Natural killer cell (primary cell): ENCODE measurements at regions not wholly inside any gene's neighbourhood (a gene's known extent, or its start where the extent isn't known, plus 50 kb on each side); places are given as distances from the start of the nearest gene placed in this dataset.

ENCODE experiments used
- ATAC-seq, 3 donors: fragments of 150-1000 bp in 2 of 3; fragments of 200-7000 bp in 1 of 3; cut with Tn5 transposase; 1 replicate in 1 of 3; 2 replicates in 2 of 3; pipeline ENCODE4 v1.10.0; 2021; ENCODE audit warnings: mild to moderate bottlenecking in 2 of 3, moderate library complexity in 2 of 3
- DNase-seq, 2 donors: peaks; one replicate each; pipeline versions ENCODE4 v3.0.0 to v3.0.0-alpha.2; 2013 to 2021; ENCODE audit warnings: mixed read lengths in 1 of 2
- H3K27ac ChIP-seq: one replicate; pipeline ENCODE4 v1.5.1; 2013; ENCODE audit warnings: mild to moderate bottlenecking, low read length
- H3K27me3 ChIP-seq: one replicate; pipeline ENCODE4 v1.6.1; 2013; ENCODE audit warnings: low read length; ENCODE audit not compliant: control insufficient read depth, insufficient read depth
- H3K36me3 ChIP-seq: one replicate; pipeline ENCODE4 v1.6.1; 2013; ENCODE audit warnings: low read length; ENCODE audit not compliant: control insufficient read depth, insufficient read depth
- H3K4me1 ChIP-seq: one replicate; pipeline ENCODE4 v1.6.1; 2013; ENCODE audit warnings: low read length; ENCODE audit not compliant: control insufficient read depth, insufficient read depth
- H3K4me3 ChIP-seq: one replicate; pipeline ENCODE4 v1.5.1; 2013; ENCODE audit warnings: low read length
- H3K9me3 ChIP-seq: one replicate; pipeline ENCODE4 v1.6.1; 2013; ENCODE audit warnings: low read length; ENCODE audit not compliant: control insufficient read depth, insufficient read depth
- H3K27ac Mint-ChIP-seq, 2 donors: one replicate each; pipeline ENCODE4 v1.8.0; 2022; ENCODE audit warnings: mild to moderate bottlenecking in 2 of 2, mixed read lengths in 2 of 2, moderate library complexity in 1 of 2
- H3K27me3 Mint-ChIP-seq, 2 donors: one replicate each; pipeline ENCODE4 v1.8.0; 2022; ENCODE audit warnings: low read depth in 2 of 2, mixed read lengths in 2 of 2
- H3K36me3 Mint-ChIP-seq: one replicate; pipeline ENCODE4 v1.8.0; 2022; ENCODE audit warnings: mixed read lengths
- H3K4me1 Mint-ChIP-seq, 2 donors: one replicate each; pipeline ENCODE4 v1.8.0; 2022; ENCODE audit warnings: mixed read lengths in 2 of 2
- H3K4me3 Mint-ChIP-seq: one replicate; pipeline ENCODE4 v1.8.0; 2022; ENCODE audit warnings: mild to moderate bottlenecking, moderate library complexity, mixed read lengths
- H3K9me3 Mint-ChIP-seq, 2 donors: one replicate each; pipeline ENCODE4 v1.8.0; 2022; ENCODE audit warnings: mixed read lengths in 2 of 2
- whole genome bisulfite sequencing: methylation state at CpG from one replicate; pipeline ENCODE4 v1.1.7; 2013; ENCODE audit warnings: missing lambda C conversion rate; ENCODE audit not compliant: insufficient coverage; 5-methylcytosine and 5-hydroxymethylcytosine counted together
- intact Hi-C: fragments of 100-400 bp; cut with micrococcal nuclease; formaldehyde crosslinking; loops from one replicate; pipeline ENCODE4 v1.14.2; 2022
- TF ChIP-seq, protein P1 (sequence below): fragments of 200-600 bp; IDR thresholded peaks from one replicate; pipeline ENCODE4 v1.8.0; 2022; ENCODE audit warnings: antibody characterized with exemption

- H3K9me3 Mint-ChIP-seq: no peaks in the 10 kb centered on the region
- no peaks in the 10 kb centered on the region for H3K27me3 Mint-ChIP-seq
- intact Hi-C loops: no loop called here
- Histone ChIP-seq H3K27me3 (no peaks in the 10 kb centered on the region), H3K36me3 (no peaks in the 10 kb centered on the region), H3K4me3 (no peak overlapping the region), H3K27ac (no peak overlapping the region), H3K4me1 (no peaks in the 10 kb centered on the region), H3K9me3 (no peaks in the 10 kb centered on the region)
- H3K27ac Mint-ChIP-seq: no peak overlapping the region
- ATAC-seq: no peak
- no peak for DNase-seq
- H3K4me3 Mint-ChIP-seq: no peak overlapping the region
- 76% methylated on average over 6 of the region's 7 CpGs for WGBS
- TF ChIP-seq, protein P1, sequence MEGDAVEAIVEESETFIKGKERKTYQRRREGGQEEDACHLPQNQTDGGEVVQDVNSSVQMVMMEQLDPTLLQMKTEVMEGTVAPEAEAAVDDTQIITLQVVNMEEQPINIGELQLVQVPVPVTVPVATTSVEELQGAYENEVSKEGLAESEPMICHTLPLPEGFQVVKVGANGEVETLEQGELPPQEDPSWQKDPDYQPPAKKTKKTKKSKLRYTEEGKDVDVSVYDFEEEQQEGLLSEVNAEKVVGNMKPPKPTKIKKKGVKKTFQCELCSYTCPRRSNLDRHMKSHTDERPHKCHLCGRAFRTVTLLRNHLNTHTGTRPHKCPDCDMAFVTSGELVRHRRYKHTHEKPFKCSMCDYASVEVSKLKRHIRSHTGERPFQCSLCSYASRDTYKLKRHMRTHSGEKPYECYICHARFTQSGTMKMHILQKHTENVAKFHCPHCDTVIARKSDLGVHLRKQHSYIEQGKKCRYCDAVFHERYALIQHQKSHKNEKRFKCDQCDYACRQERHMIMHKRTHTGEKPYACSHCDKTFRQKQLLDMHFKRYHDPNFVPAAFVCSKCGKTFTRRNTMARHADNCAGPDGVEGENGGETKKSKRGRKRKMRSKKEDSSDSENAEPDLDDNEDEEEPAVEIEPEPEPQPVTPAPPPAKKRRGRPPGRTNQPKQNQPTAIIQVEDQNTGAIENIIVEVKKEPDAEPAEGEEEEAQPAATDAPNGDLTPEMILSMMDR: no peak
- H3K36me3 Mint-ChIP-seq: no peaks in the 10 kb centered on the region
- H3K4me1 Mint-ChIP-seq: peaks cover 0 to 5% of the 10 kb centered on the region in 2 donors
Measured at GRCh38 chr3:153096731-153097131, 65.3 kb upstream of the RAP2B start.

- H3K4me3 Mint-ChIP-seq: no peak overlapping the region
- intact Hi-C loops: no loop called here
- H3K27ac ChIP-seq: no peak overlapping the region
- ATAC-seq (no peak), DNase-seq (no peak)
- H3K4me1 Mint-ChIP-seq: peaks cover 0 to 5% of the 10 kb centered on the region in 2 donors
- H3K36me3 ChIP-seq: no peaks in the 10 kb centered on the region
- H3K36me3 Mint-ChIP-seq: no peaks in the 10 kb centered on the region
- no peaks in the 10 kb centered on the region for H3K4me1 ChIP-seq
- H3K27me3 ChIP-seq: no peaks in the 10 kb centered on the region
- H3K27me3 Mint-ChIP-seq: no peaks in the 10 kb centered on the region
- TF ChIP-seq, protein P1: no peak
- no peaks in the 10 kb centered on the region for H3K9me3 Mint-ChIP-seq
- H3K9me3 ChIP-seq: no peaks in the 10 kb centered on the region
- H3K27ac Mint-ChIP-seq: no peak overlapping the region
- no peak overlapping the region for H3K4me3 ChIP-seq
Measured at GRCh38 chr3:153097213-153097612, 64.8 kb upstream of the RAP2B start.

DNA sequence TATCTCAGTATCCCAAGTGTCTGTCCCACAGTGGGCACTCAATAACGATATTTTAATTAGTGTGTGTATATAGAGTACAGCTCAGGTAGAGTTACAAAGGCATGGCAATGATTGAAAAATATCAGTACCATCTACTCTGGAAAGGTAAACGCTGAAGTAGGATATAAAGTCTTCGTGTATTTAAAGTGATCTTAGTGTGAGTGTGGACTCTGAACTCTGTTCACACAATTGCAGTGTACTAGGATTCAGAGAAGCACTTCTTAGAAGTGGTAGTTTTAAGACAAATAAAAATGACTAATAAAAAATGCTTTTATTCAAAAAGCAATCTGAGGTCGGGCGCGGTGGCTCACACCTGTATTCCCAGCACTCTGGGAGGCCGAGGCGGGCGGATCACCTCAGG, 62.9 kb upstream of the RAP2B start:
- H3K27me3 Mint-ChIP-seq: no peaks in the 10 kb centered on the region
- intact Hi-C loops: no loop called here

GRCh38 chr3:153103406-153103945, 58.5 kb upstream of the RAP2B start:
- no peaks in the 10 kb centered on the region for H3K27me3 Mint-ChIP-seq
- no peaks in the 10 kb centered on the region for H3K36me3 Mint-ChIP-seq

More for the DNA sequence above, 62.9 kb upstream of the RAP2B start:
- no peaks in the 10 kb centered on the region for H3K27me3 ChIP-seq
- H3K4me3 Mint-ChIP-seq: no peak overlapping the region
- H3K9me3 ChIP-seq: no peaks in the 10 kb centered on the region
- H3K27ac ChIP-seq: no peak overlapping the region
- H3K9me3 Mint-ChIP-seq: no peaks in the 10 kb centered on the region
- H3K4me1 ChIP-seq: no peaks in the 10 kb centered on the region
- H3K4me3 ChIP-seq: no peak overlapping the region
- no peaks in the 10 kb centered on the region for H3K36me3 Mint-ChIP-seq
- peaks cover 0 to 5% of the 10 kb centered on the region in 2 donors for H3K4me1 Mint-ChIP-seq
- no peaks in the 10 kb centered on the region for H3K36me3 ChIP-seq
- DNase-seq (no peak), ATAC-seq (no peak)
- H3K27ac Mint-ChIP-seq: no peak overlapping the region
- WGBS: 93% methylated on average over 9 of the region's 9 CpGs
- TF ChIP-seq, protein P1: no peak

More at GRCh38 chr3:153103406-153103945, 58.5 kb upstream of the RAP2B start:
- H3K27ac ChIP-seq: no peak overlapping the region
- Mint-ChIP-seq H3K9me3 (no peaks in the 10 kb centered on the region), H3K4me1 (peaks cover 0 to 5% of the 10 kb centered on the region in 2 donors), H3K4me3 (no peak overlapping the region), H3K27ac (no peak overlapping the region)
- ATAC-seq: no peak
- H3K4me3 ChIP-seq: no peak overlapping the region
- 100% methylated on average over 1 of the region's 2 CpGs for WGBS
- no peak for DNase-seq
- TF ChIP-seq, protein P1: no peak
- no peaks in the 10 kb centered on the region for H3K4me1 ChIP-seq
- H3K9me3 ChIP-seq: no peaks in the 10 kb centered on the region
- intact Hi-C loops: no loop called here
- H3K36me3 ChIP-seq: no peaks in the 10 kb centered on the region
- H3K27me3 ChIP-seq: no peaks in the 10 kb centered on the region
